Thyroid gland (tissue), 4 donors: ENCODE measurements at regions not wholly inside any gene's neighbourhood (a gene's known extent, or its start where the extent isn't known, plus 50 kb on each side); places are given as distances from the start of the nearest gene placed in this dataset.

ENCODE experiments used
- CTCF ChIP-seq, 6 experiments: fragments of 200-600 bp in 3 of 6; fragments of 450-650 bp in 3 of 6; sonication (generic) in 3 of 6; IDR thresholded peaks; one replicate each; pipeline ENCODE4 v1.5.1; 2016 to 2019; ENCODE audit warnings: antibody characterized with exemption in 6 of 6, mild to moderate bottlenecking in 2 of 6, inconsistent platforms in 1 of 6, moderate library complexity in 1 of 6
- POLR2A ChIP-seq, 2 donors: fragments of 450-650 bp; IDR thresholded peaks; one replicate each; pipeline ENCODE4 v1.6.1; 2017; ENCODE audit warnings: antibody characterized with exemption in 2 of 2, mild to moderate bottlenecking in 2 of 2, moderate library complexity in 1 of 2

GRCh38 chr2:58876126-58876525 lies 635.0 kb upstream of the FANCL start:
- no peak for TF ChIP-seq CTCF (IDR thresholded peaks at IDR 0.05)
- TF ChIP-seq POLR2A (IDR thresholded peaks at IDR 0.05) = no peak
